Suprapubic skin (tissue), 3 donors: ENCODE measurements at regions not wholly inside any gene's neighbourhood (a gene's known extent, or its start where the extent isn't known, plus 50 kb on each side); places are given as distances from the start of the nearest gene placed in this dataset.

Experiments
- POLR2A ChIP-seq, 2 donors: fragments of 450-650 bp; IDR thresholded peaks; one replicate each; pipeline ENCODE4 v1.6.1; 2017; ENCODE audit warnings: antibody characterized with exemption in 2 of 2, mild to moderate bottlenecking in 2 of 2, moderate library complexity in 2 of 2
- TF ChIP-seq, protein P1 (sequence below), 2 donors: fragments of 200-600 bp in 1 of 2; fragments of 450-650 bp in 1 of 2; sonication (generic) in 1 of 2; IDR thresholded peaks; one replicate each; pipeline ENCODE4 v1.5.1; 2016 to 2019; ENCODE audit warnings: antibody characterized with exemption in 2 of 2, mild to moderate bottlenecking in 1 of 2, moderate library complexity in 1 of 2

DNA sequence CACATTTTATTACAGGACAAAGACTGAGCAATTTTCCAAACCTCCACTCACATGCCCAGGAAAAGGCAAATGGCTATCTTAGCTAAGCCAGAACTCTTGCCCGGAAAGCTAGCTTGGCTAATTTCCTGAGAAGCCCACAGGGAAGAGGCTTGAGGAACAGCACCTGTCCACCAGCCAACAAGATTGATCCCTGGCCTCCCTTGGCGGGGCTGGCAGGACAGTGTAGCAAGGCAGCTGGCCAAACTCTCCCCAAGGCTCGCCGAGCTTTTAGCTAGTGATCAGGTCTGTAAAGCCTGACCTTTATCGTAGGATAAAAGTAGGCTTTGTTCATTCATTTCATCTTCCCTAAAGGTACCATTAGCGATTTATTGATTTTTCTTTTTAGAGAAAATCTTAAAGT, 101.4 kb downstream of the UQCRFS1 start:
- TF ChIP-seq, protein P1, sequence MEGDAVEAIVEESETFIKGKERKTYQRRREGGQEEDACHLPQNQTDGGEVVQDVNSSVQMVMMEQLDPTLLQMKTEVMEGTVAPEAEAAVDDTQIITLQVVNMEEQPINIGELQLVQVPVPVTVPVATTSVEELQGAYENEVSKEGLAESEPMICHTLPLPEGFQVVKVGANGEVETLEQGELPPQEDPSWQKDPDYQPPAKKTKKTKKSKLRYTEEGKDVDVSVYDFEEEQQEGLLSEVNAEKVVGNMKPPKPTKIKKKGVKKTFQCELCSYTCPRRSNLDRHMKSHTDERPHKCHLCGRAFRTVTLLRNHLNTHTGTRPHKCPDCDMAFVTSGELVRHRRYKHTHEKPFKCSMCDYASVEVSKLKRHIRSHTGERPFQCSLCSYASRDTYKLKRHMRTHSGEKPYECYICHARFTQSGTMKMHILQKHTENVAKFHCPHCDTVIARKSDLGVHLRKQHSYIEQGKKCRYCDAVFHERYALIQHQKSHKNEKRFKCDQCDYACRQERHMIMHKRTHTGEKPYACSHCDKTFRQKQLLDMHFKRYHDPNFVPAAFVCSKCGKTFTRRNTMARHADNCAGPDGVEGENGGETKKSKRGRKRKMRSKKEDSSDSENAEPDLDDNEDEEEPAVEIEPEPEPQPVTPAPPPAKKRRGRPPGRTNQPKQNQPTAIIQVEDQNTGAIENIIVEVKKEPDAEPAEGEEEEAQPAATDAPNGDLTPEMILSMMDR (IDR thresholded peaks at IDR 0.05), result no peak
- TF ChIP-seq POLR2A (IDR thresholded peaks at IDR 0.05), result no peak
